ENCODE measurements at regions not wholly inside any gene's neighbourhood (a gene's known extent, or its start where the extent isn't known, plus 50 kb on each side); places are given as distances from the start of the nearest gene placed in this dataset.

DNA sequence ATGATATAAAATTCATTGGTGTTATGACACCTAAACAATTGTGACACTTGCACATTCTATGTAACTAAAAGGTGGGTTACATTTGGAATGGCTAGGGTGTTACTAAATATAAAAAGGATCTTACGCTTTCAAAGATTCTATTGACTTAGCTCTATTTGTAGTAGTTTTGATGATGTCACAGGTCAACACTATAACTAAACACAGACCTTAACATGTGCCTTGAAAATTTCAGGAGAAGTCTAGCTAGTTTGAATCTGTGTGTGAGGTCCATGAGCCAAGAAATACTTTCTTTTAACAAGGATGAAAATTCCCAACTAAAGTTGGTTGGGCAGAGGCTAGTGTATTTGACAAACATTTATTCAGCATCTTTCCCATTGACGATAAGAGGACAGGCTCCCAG is 298.0 kb downstream of the GPAT3 start:
- no peak overlapping the region for H3K4me3 ChIP-seq (replicated peaks; ENCODE audit: low read depth, low read length)
- no peak for DNase-seq (ENCODE audit: extremely low read depth, low read depth)
- TF ChIP-seq, protein P1, sequence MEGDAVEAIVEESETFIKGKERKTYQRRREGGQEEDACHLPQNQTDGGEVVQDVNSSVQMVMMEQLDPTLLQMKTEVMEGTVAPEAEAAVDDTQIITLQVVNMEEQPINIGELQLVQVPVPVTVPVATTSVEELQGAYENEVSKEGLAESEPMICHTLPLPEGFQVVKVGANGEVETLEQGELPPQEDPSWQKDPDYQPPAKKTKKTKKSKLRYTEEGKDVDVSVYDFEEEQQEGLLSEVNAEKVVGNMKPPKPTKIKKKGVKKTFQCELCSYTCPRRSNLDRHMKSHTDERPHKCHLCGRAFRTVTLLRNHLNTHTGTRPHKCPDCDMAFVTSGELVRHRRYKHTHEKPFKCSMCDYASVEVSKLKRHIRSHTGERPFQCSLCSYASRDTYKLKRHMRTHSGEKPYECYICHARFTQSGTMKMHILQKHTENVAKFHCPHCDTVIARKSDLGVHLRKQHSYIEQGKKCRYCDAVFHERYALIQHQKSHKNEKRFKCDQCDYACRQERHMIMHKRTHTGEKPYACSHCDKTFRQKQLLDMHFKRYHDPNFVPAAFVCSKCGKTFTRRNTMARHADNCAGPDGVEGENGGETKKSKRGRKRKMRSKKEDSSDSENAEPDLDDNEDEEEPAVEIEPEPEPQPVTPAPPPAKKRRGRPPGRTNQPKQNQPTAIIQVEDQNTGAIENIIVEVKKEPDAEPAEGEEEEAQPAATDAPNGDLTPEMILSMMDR (IDR thresholded peaks at IDR 0.05; ENCODE audit: low read depth, low read length, missing control alignments) = no peak

DNA sequence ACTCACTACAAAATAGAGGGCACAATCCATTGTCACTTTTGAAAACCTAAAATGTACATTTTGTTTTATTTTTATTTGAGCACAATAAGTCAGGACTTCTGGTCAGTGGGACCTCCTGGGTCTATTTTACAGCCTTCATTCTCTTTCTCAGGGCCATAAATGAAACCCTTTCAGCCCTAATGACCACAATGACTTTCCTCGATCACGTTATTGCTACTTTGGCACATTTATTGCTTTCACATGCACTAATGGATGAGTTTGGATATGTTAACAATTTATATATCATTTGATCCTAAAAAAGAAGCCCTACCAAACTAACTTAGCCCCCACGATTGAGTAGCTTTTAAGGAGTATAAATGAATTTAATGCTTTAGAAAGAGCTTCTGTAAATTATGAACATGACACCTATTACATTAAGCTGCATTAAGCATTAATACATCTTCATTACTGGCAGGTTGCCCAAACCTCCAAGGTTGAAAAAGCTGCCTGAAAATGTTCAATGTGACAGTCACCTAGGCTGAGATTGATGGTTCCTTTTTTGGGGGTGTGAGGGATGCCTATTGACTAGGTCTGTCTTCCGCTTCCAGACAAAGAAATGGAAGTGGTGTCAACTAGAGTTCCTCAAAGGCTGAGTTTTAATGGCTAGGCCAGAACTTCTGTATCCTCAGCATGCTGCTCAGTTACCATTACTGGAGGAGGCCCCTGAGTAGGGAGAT is 296.4 kb downstream of the GPAT3 start:
- TF ChIP-seq, protein P1 (IDR thresholded peaks at IDR 0.05; ENCODE audit: low read depth, low read length, missing control alignments) = no peak
- H3K4me3 ChIP-seq (replicated peaks; ENCODE audit: low read depth, low read length) = no peak overlapping the region
- no peak for DNase-seq (ENCODE audit: extremely low read depth, low read depth)

DNA sequence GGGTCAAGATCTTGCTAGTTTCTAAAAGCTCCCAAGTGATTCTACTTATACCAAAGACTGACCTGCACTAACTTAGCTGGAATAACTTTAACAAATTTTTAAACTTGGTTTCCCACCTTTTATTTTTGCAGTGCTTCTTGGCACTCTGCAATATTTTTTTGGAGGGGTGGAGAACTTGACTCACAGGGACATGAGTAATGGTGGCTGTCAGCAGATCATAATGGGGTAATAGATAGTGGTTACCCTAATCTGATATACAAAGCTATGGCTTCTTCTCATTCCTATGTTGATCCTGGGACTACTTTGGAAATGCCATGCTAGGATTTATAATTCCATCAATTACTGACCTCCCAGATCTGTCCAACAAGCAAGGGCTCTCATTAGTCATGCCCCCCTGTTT is 295.7 kb downstream of the GPAT3 start:
- DNase-seq (ENCODE audit: extremely low read depth, low read depth) = no peak
- H3K4me3 ChIP-seq (replicated peaks; ENCODE audit: low read depth, low read length) = no peak overlapping the region
- TF ChIP-seq, protein P1 (IDR thresholded peaks at IDR 0.05; ENCODE audit: low read depth, low read length, missing control alignments) = no peak

DNA sequence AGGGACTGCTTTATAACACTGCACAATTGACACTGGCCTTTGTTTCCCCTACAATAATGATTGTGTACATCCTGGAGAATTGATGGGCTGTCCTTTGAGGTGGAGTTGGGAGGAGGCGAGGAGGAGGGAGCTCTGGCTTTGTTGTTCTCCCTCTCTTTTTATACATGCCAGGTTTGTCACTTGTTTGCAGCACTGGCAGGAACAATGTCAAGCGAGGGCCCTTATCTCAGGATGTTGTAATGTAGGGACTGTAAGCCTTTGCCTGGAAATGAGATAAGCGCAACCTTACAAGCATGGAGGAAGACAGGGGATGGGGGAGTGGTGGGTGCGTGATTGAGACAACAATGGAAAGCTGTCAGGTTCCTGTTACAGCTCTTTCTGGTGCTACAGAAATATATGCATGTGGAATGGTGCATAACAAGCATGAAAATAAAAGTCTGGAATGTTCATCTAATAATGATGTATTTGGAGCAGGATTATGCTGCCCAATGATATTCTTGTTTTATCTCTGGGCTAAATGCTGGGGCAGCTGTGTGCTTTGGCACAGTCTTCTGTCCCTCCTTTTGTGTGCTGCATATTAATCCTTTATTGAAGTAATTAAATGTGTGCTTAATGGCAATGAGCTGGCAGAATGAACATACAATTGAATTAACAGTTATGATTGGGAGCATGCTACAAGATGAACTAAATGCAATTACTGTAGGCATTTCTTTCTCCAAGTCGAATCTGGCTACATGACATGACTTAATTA is 294.4 kb downstream of the GPAT3 start:
- TF ChIP-seq, protein P1 (IDR thresholded peaks at IDR 0.05; ENCODE audit: low read depth, low read length, missing control alignments) = no peak
- no peak overlapping the region for H3K4me3 ChIP-seq (replicated peaks; ENCODE audit: low read depth, low read length)

DNA sequence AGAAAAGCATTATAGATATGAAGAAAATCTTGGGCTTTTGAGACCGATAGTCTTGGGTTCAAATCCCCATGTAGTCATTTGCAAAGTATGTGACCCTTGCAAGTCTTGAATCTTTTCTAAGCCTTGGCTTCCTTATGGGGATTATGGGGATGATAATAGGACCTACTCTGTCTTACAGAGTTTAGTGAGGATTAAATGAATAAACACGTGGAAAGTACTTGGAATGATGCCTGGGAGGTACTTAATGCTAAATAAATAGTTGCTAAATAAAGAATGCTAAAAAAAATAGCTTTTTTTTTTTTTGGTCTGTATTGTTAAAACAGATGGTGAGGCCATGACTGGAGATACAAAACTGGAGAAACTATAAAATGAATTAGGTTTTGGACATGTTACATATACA is 292.7 kb downstream of the GPAT3 start:
- TF ChIP-seq, protein P1 (IDR thresholded peaks at IDR 0.05; ENCODE audit: low read depth, low read length, missing control alignments) = no peak
- H3K4me3 ChIP-seq (replicated peaks; ENCODE audit: low read depth, low read length) = no peak overlapping the region
- DNase-seq (ENCODE audit: extremely low read depth, low read depth) = no peak

More for the DNA sequence above, 294.4 kb downstream of the GPAT3 start:
- no peak for DNase-seq (ENCODE audit: extremely low read depth, low read depth)

DNA sequence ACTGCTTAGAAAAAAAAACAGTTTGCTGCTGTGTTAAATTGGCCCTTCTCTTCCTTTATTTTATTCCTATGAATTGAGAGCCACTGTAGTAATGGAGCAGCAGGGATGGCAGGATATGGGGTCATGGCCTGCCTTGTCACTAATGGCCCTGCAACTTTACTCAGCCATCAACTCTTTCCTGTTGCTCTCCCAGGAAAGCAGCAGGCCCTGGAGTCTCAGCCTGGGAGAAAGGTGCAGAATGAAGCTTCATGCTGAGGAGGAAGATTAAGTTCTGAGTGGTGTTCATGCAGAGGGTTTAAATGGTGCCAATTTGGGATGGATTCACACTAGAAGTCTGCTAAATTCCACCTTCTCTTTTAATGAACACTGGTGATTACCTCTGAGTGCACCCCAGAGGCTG is 285.6 kb downstream of the GPAT3 start:
- no peak overlapping the region for H3K4me3 ChIP-seq (replicated peaks; ENCODE audit: low read depth, low read length)
- no peak for DNase-seq (ENCODE audit: extremely low read depth, low read depth)
- TF ChIP-seq, protein P1 (IDR thresholded peaks at IDR 0.05; ENCODE audit: low read depth, low read length, missing control alignments) = no peak

All from HFF-Myc (cell line).